SK-N-SH (cell line): ENCODE measurements at regions not wholly inside any gene's neighbourhood (a gene's known extent, or its start where the extent isn't known, plus 50 kb on each side); places are given as distances from the start of the nearest gene placed in this dataset.

Source experiments
- CTCF ChIA-PET: fragments of 300-600, 350-600 bp; formaldehyde crosslinking; extraction: SDS; loops from one replicate; lab custom pipeline; 2021; lab: Yijun Ruan, JAX
- POLR2A ChIA-PET: fragments of 350-600 bp; sonication (Branson Sonifier 250); formaldehyde crosslinking; extraction: SDS; loops from one replicate; lab custom pipeline; 2020; ENCODE audit warnings: antibody characterized with exemption, inconsistent platforms; lab: Yijun Ruan, JAX
- DNase-seq: peaks from one replicate; pipeline ENCODE4 v3.0.0; 2012
- H2AFZ ChIP-seq: fragments of 200-600 bp; sonication (generic); 2 replicates; pipeline ENCODE4 v1.8.1; 2016; ENCODE audit warnings: antibody characterized with exemption, mild to moderate bottlenecking, low read depth
- H3F3A ChIP-seq: fragments of 200-600 bp; sonication (generic); replicated peaks from 2 replicates; pipeline ENCODE3; 2016; ENCODE audit warnings: antibody characterized with exemption, mild to moderate bottlenecking; ENCODE audit not compliant: insufficient read depth
- H3K27ac ChIP-seq, 2 experiments: fragments of 200-500 bp in 1 of 2; fragments of 200-600 bp in 1 of 2; sonication (Bioruptor generic) in 1 of 2; sonication (generic), shearing (Covaris generic) in 1 of 2; 2 replicates each; pipeline versions ENCODE4 v1.5.1 to v1.6.1; 2014 to 2016; ENCODE audit warnings: low read depth in 2 of 2, inconsistent platforms in 1 of 2, low read length in 1 of 2, mild to moderate bottlenecking in 1 of 2, mixed read lengths in 1 of 2
- H3K27me3 ChIP-seq: fragments of 200-600 bp; sonication (generic), shearing (Covaris generic); 2 replicates; pipeline ENCODE4 v1.6.1; 2016; ENCODE audit warnings: mixed run types; ENCODE audit not compliant: insufficient read depth
- H3K36me3 ChIP-seq, 2 experiments: fragments of 200-500 bp in 1 of 2; fragments of 200-600 bp in 1 of 2; sonication (Bioruptor generic) in 1 of 2; sonication (generic) in 1 of 2; replicated peaks in 1 of 2; 2 replicates each; pipeline versions ENCODE3 to v1.5.1; 2014 to 2016; ENCODE audit warnings: low read length in 1 of 2, mild to moderate bottlenecking in 1 of 2; ENCODE audit not compliant: insufficient read depth in 2 of 2, control insufficient read depth in 1 of 2
- H3K4me1 ChIP-seq, 2 experiments: fragments of 200-500 bp in 1 of 2; fragments of 200-600 bp in 1 of 2; sonication (Bioruptor generic) in 1 of 2; sonication (generic), shearing (Covaris generic) in 1 of 2; 2 replicates each; pipeline versions ENCODE4 v1.5.1 to v1.6.1; 2014 to 2016; ENCODE audit warnings: low read depth in 1 of 2, low read length in 1 of 2, mixed run types in 1 of 2; ENCODE audit not compliant: insufficient read depth in 2 of 2, control insufficient read depth in 1 of 2
- H3K4me2 ChIP-seq: fragments of 200-600 bp; sonication (generic), shearing (Covaris generic); 2 replicates; pipeline ENCODE4 v1.6.1; 2017; ENCODE audit warnings: mixed run types
- H3K4me3 ChIP-seq, 2 experiments: fragments of 200-500 bp in 1 of 2; fragments of 200-600 bp in 1 of 2; sonication (Bioruptor generic) in 1 of 2; sonication (generic), shearing (Covaris generic) in 1 of 2; 2 replicates each; pipeline versions ENCODE4 v1.5.1 to v1.8.1; 2014 to 2016; ENCODE audit warnings: low read depth in 2 of 2, inconsistent platforms in 1 of 2, low read length in 1 of 2, mild to moderate bottlenecking in 1 of 2, mixed read lengths in 1 of 2, moderate library complexity in 1 of 2
- H3K79me2 ChIP-seq: fragments of 200-600 bp; sonication (generic); 2 replicates; pipeline ENCODE4 v1.8.1; 2017; ENCODE audit warnings: mild to moderate bottlenecking; ENCODE audit not compliant: insufficient read depth
- H3K9ac ChIP-seq: fragments of 200-600 bp; sonication (generic); 2 replicates; pipeline ENCODE4 v1.6.1; 2017; ENCODE audit warnings: mixed run types
- H3K9me2 ChIP-seq: fragments of 200-600 bp; sonication (generic); 2 replicates; pipeline ENCODE4 v1.6.1; 2017; ENCODE audit warnings: mixed run types
- H3K9me3 ChIP-seq: fragments of 200-600 bp; sonication (generic); 2 replicates; pipeline ENCODE4 v1.6.1; 2017; ENCODE audit warnings: mixed run types, mild to moderate bottlenecking, moderate library complexity
- H4K20me1 ChIP-seq: fragments of 200-600 bp; sonication (generic); 2 replicates; pipeline ENCODE4 v1.6.1; 2017; ENCODE audit warnings: mild to moderate bottlenecking, mixed run types; ENCODE audit not compliant: insufficient read depth
- ELF1 ChIP-seq: IDR thresholded peaks from 2 replicates; pipeline ENCODE4 v1.4.0; 2012
- EP300 ChIP-seq, 2 experiments: IDR thresholded peaks; 2 replicates each; pipeline versions ENCODE4 v1.4.0 to v1.6.1; 2012; ENCODE audit warnings: borderline replicate concordance in 1 of 2, low read depth in 1 of 2, low read length in 1 of 2
- FOXJ3 ChIP-seq: sonication (generic); formaldehyde crosslinking; IDR thresholded peaks from 2 replicates; pipeline ENCODE4 v1.5.1; 2020; ENCODE audit warnings: mild to moderate bottlenecking, missing genetic modification reagents
- GATA2 ChIP-seq: sonication (generic); formaldehyde crosslinking; IDR thresholded peaks from 2 replicates; pipeline ENCODE4 v1.5.0; 2020; ENCODE audit warnings: mild to moderate bottlenecking, missing genetic modification reagents
- MXI1 ChIP-seq: IDR thresholded peaks from 2 replicates; pipeline ENCODE4 v1.6.1; 2012; ENCODE audit warnings: mild to moderate bottlenecking, low read depth, low read length, improper control_type of control experiment
- NFIC ChIP-seq: IDR thresholded peaks from 2 replicates; pipeline ENCODE4 v1.4.0; 2012; ENCODE audit warnings: borderline replicate concordance
- POLR2AphosphoS5 ChIP-seq: IDR thresholded peaks from 2 replicates; pipeline ENCODE4 v1.6.1; 2012; ENCODE audit warnings: low read depth, low read length
- RCOR1 ChIP-seq: fragments of 150-350 bp; IDR thresholded peaks from 2 replicates; pipeline ENCODE4 v1.6.1; 2017; ENCODE audit warnings: antibody characterized with exemption, low read length
- SIN3A ChIP-seq: IDR thresholded peaks from 2 replicates; pipeline ENCODE4 v1.6.1; 2012; ENCODE audit warnings: low read depth, mild to moderate bottlenecking, low read length, moderate library complexity, borderline replicate concordance
- SMC3 ChIP-seq: IDR thresholded peaks from 2 replicates; pipeline ENCODE4 v1.6.1; 2012; ENCODE audit warnings: low read depth, low read length, improper control_type of control experiment
- TAF1 ChIP-seq: IDR thresholded peaks from 2 replicates; pipeline ENCODE4 v1.6.1; 2012; ENCODE audit warnings: low read depth, mild to moderate bottlenecking, low read length, moderate library complexity, borderline replicate concordance
- TCF12 ChIP-seq: IDR thresholded peaks from 2 replicates; pipeline ENCODE4 v1.4.0; 2012
- YY1 ChIP-seq: IDR thresholded peaks from 2 replicates; pipeline ENCODE4 v1.4.0; 2012; ENCODE audit warnings: low read depth, mild to moderate bottlenecking
- WGBS: methylation state at CpG from one replicate; pipeline ENCODE4 v1.1.6; 2017; ENCODE audit warnings: low lambda C conversion rate; 5-methylcytosine and 5-hydroxymethylcytosine counted together
- TF ChIP-seq, protein P1 (sequence below): IDR thresholded peaks from 2 replicates; pipeline ENCODE4 v1.4.0; 2012; ENCODE audit warnings: low read depth, borderline replicate concordance
- TF ChIP-seq, protein P2 (sequence below): fragments of 150-350 bp; IDR thresholded peaks from 2 replicates; pipeline ENCODE4 v1.6.1; 2017; ENCODE audit warnings: antibody characterized with exemption, low read length, low read depth, borderline replicate concordance

DNA sequence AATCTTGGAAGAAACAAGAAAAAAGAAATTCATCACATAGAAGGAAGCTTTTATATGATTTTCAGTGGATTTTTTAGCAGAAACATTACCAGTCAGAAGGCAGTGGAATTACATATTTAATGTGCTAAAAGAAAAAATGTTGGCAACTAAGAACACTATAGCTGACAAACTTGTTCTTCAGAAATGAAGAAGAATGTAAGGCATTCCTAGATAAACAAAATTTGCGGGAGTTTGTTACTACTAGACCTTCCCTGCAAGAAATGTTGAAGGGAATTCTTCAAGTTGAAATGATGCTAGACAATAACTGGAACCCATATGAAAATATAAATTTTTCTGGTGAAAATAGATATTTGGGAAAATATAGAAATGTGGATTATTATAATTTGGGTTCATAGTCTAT is 718.3 kb upstream of the GRAMD2B start:
- POLR2A ChIA-PET: no interaction called here

DNA sequence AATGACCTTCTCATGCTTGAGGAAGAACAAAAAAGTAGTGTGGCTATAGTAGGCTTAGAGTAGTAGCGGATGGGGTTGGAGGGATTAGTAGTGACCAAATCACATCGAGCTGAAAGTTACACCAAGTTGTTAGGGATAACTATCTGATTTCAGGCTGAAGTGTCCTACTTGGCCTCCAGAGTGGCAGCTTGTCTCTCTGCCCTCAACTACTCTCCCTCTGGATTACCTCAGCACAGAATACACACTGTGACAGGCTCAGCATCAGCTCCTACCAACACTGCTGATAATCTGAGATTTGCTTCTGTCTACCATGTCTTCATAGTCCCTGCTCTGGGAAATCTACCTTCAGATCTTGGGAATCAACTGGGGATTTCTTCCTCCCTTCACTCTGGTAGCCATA is 714.6 kb upstream of the GRAMD2B start:
- H3K79me2 ChIP-seq: no peaks in the 10 kb centered on the region
- no peak overlapping the region for H3K4me3 ChIP-seq
- WGBS: 73% methylated on average over 2 of the region's 2 CpGs
- no peaks in the 10 kb centered on the region for H3K27me3 ChIP-seq
- H3K27ac ChIP-seq: no peak overlapping the region
- H3K9me2 ChIP-seq: no peaks in the 10 kb centered on the region
- TF ChIP-seq, protein P1, sequence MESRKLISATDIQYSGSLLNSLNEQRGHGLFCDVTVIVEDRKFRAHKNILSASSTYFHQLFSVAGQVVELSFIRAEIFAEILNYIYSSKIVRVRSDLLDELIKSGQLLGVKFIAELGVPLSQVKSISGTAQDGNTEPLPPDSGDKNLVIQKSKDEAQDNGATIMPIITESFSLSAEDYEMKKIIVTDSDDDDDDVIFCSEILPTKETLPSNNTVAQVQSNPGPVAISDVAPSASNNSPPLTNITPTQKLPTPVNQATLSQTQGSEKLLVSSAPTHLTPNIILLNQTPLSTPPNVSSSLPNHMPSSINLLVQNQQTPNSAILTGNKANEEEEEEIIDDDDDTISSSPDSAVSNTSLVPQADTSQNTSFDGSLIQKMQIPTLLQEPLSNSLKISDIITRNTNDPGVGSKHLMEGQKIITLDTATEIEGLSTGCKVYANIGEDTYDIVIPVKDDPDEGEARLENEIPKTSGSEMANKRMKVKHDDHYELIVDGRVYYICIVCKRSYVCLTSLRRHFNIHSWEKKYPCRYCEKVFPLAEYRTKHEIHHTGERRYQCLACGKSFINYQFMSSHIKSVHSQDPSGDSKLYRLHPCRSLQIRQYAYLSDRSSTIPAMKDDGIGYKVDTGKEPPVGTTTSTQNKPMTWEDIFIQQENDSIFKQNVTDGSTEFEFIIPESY: no peak
- no peak for TF ChIP-seq NFIC
- TF ChIP-seq POLR2AphosphoS5: no peak
- TF ChIP-seq SMC3: no peak
- no peak for DNase-seq
- no peaks in the 10 kb centered on the region for H4K20me1 ChIP-seq
- ChIA-PET POLR2A (no interaction called here), CTCF (no interaction called here)
- no peaks in the 10 kb centered on the region for H3K4me1 ChIP-seq
- H3K36me3 ChIP-seq: no peaks in the 10 kb centered on the region
- no peak overlapping the region for H3K4me2 ChIP-seq
- no peak overlapping the region for H3K9ac ChIP-seq
- no peaks in the 10 kb centered on the region for H3F3A ChIP-seq
- no peak overlapping the region for H2AFZ ChIP-seq
- H3K9me3 ChIP-seq: 0 out of 2 replicates have a peak, but pooled peaks cover 9% of the 10 kb centered on the region

More for the DNA sequence above, 718.3 kb upstream of the GRAMD2B start:
- no peaks in the 10 kb centered on the region for H3K27me3 ChIP-seq
- H3K27ac ChIP-seq: no peak overlapping the region
- no peak overlapping the region for H3K4me2 ChIP-seq
- peaks cover 0 to 5% of the 10 kb centered on the region in 2 experiments; a peak in 2 of 4 replicates for H3K4me1 ChIP-seq
- no peak overlapping the region for H3K4me3 ChIP-seq
- no peak overlapping the region for H3K9ac ChIP-seq
- H3K9me2 ChIP-seq: no peaks in the 10 kb centered on the region
- 0 out of 2 replicates have a peak, but pooled peaks cover 9% of the 10 kb centered on the region for H3K9me3 ChIP-seq
- no peak for DNase-seq
- CTCF ChIA-PET: no interaction called here
- H2AFZ ChIP-seq: no peak overlapping the region
- no peaks in the 10 kb centered on the region for H3K36me3 ChIP-seq
- 79% methylated on average over 1 of the region's 1 CpG for WGBS
- H3F3A ChIP-seq: no peaks in the 10 kb centered on the region
- no peaks in the 10 kb centered on the region for H3K79me2 ChIP-seq
- no peak for TF ChIP-seq GATA2
- no peak for TF ChIP-seq TCF12
- no peak for TF ChIP-seq SIN3A
- no peak for TF ChIP-seq YY1
- TF ChIP-seq ELF1: no peak
- TF ChIP-seq, protein P1: no peak
- no peak for TF ChIP-seq TAF1
- TF ChIP-seq RCOR1: no peak
- TF ChIP-seq MXI1: no peak
- no peak for TF ChIP-seq EP300 (IDR thresholded peaks at IDR 0.05; ENCODE audit: borderline replicate concordance in 1 of 2, low read depth in 1 of 2, low read length in 1 of 2)
- no peak for TF ChIP-seq POLR2AphosphoS5
- TF ChIP-seq FOXJ3 (CRISPR knock-in tag): no peak
- TF ChIP-seq, protein P2, sequence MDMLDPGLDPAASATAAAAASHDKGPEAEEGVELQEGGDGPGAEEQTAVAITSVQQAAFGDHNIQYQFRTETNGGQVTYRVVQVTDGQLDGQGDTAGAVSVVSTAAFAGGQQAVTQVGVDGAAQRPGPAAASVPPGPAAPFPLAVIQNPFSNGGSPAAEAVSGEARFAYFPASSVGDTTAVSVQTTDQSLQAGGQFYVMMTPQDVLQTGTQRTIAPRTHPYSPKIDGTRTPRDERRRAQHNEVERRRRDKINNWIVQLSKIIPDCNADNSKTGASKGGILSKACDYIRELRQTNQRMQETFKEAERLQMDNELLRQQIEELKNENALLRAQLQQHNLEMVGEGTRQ: no peak
- H4K20me1 ChIP-seq: no peaks in the 10 kb centered on the region
